Inferior parietal cortex (tissue), 1 donor: ENCODE measurements at regions not wholly inside any gene's neighbourhood (a gene's known extent, or its start where the extent isn't known, plus 50 kb on each side); places are given as distances from the start of the nearest gene placed in this dataset.
A peak's percentile ranks its signal among the peaks of the same experiment; 100 is the strongest.

Experiments used
- DNase-seq: peaks from one replicate; pipeline ENCODE4 v3.0.0-alpha.2; 2016; ENCODE audit errors: extremely low spot score

- no peak for DNase-seq
Measured at GRCh38 chr11:19368726-19369375, 128.1 kb upstream of the E2F8 start.

DNA sequence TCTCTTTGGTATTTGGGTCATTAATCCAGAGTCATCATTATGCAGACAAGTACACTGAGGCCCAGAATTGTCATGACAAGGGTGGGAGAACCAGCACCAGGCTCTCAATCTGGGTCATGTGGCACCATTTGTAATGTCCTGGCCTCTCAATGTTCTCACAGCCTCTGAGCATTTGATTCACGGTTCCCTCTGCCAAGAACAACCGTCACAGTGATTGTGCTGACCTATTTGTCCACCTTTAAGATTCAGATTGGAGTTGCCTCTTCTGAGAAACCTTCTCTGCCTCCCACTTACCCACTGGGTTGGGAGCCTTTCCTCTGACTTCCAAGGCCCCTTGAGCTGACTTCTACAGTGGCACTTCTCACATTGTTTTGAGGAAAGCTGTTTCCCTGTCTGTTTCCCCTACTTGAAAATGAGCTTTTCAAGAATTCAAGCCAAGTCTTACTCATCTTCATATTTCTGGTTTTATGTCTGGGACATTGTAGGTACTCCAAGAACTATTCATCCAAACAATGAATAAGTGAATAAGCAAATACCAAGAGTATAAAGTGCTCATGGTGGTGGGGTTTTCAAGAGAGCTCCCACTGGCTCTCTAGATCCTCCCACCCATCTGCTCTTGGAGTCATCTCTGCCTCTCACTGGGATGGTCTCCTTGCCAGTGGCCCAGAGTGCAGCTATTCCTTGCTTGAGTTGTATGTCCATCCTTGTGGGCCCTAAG lies 126.4 kb upstream of the E2F8 start:
- no peak for DNase-seq

- no peak for DNase-seq
Measured at GRCh38 chr11:19365743-19366410, 125.1 kb upstream of the E2F8 start.

DNA sequence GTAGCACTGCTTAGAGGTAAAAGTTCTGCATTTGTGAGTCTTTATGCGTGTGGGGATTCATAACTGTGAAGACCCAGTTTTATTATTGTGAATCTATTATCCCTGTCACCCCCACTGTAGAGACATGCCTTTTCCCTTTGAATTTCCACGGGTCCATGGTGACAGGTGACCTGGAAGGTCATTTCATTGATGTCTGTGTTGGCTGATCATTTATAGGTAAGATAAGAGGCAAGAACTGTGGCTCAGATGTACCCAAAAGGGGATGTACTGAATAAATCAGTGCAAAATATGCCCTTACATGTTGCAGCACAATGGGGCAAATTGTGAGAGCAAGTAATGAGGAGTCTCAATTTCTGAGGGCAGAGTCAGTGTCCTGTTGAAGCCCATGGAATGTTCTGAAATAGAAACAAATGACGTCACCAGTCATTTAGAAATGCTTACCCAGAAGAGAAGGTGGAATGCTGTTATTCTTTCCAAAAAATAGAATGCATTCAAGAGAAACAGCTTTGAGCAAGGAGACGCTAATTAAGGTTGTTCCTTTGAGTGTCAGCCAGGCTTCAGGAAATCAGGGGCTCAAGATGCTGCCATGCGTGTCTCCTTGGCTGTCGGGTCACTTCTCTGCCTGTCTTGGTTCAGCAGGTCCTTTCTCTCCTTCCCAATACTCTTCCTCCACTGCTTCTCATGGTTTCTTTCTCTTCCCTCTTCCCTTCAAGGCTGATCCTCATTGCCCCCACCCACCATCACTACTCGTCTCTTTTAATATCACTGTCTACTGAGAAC lies 118.7 kb upstream of the E2F8 start:
- no peak for DNase-seq

- no peak for DNase-seq
Measured at GRCh38 chr11:19357943-19358342, 117.2 kb upstream of the E2F8 start.

DNA sequence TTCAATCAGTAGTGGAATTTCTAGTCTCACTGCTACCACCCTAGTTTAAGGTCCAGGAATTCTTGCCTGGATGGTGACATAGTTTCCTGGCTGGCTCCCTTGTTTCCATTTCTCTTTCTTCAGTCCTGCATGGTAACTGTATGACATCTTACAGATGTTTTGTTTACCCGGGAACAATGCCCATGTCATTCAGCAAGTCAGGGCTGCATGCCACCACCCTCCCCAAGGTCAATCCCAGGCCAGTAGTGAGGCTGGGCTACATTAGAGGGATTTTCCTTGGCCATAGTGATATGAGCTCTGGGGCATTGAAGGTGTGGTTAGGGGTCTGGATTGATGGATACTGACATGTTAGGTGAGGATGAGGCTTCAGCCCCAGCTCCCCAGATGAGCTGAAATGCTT lies 114.9 kb upstream of the E2F8 start:
- no peak for DNase-seq

DNA sequence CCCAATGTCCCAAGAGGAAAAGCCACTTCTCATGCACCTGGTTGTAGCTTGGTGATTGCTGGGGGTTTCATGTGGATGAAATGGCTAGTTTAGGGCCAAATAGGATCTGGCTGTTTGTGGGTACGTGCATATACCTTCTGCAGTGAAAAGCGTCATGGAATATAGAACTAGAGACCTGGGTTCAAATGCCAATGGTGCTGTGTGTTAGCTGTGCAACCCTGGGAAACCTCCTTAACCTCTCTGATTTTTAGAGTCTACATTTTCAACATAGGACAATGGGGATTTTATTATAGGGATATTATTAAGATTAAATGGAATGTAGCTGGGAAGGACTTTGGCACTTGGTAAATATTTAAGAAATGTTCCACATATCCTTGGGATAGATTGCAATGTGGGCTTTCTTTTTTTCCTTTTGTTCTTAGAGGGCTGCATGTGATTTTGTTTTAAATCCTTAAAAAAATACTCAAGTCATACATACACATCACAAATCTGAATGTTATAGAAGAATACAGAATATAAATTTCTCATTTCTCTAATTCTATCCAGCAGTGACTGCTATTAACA lies 112.6 kb upstream of the E2F8 start:
- DNase-seq = no peak

GRCh38 chr11:19352771-19353160 lies 112.0 kb upstream of the E2F8 start:
- DNase-seq = no peak

DNA sequence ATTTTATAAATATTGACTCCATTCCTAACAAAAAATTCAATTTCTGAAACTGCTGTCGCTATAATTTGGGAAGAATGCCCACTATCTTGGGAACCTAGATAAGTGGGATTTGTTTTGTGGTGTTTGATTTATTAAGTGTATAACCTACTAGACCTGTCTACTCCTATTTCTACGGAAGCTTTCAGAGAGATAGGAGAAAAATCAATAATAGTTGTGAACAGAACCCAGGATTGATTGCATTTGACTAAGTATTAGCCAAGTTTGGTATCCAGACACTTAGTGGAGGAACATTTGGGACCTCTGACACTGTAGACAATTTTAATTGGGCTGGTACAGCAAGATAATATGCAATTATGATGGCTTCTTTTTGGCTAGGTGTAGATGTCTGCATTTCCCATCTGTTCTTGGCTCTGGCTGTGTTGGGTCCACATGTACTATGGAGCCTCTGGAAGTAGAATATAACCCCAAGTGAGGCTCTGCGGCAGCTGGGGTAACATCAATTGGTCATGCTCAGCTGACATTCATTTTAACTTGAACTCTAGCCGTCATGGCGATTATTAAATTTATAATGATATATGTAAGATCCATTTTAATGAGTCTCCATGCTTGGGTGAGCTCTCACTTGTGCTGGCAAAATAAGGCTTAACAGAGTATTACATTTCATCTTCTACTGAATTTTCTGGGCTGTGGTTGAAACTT lies 111.5 kb upstream of the E2F8 start:
- DNase-seq = no peak

DNA sequence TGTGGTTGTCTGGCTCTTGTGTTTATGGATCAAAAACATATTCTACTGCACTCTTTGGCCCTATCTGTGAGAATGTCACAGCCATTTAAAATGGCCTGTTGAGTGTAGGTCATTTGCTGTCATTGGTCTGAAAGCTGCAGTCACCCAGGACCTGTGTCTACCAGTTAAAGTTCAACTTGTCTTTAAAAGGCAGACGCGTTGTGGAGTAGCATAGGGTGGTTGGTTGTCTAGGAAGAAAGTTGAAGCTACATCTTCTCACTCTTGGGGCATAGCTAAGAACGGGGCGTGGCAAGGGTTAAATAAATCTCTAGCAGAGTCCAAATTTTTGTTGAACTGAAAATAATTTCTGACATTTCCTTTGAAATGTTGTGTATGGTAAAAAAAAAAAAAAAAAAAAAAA lies 110.7 kb upstream of the E2F8 start:
- DNase-seq = no peak

DNA sequence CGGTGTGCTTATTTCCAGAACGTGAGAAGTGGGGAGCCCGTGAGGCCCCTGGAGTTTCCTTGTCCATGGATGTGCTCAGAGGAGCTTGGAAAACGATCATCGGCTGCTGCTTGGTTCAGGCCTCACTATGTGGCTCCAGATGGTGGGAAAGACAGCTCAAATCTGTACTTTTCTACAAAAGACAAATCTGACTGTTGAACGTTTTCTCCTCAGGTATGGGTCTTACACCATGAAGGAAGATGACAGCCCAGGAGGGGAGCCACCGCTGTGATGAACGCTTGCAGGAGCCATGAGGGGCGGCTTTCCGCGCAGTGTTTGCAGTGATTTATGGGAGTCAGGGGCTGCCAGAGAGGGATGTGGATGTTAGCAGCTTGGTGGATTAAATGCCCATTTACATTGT lies 109.4 kb upstream of the E2F8 start:
- no peak for DNase-seq

- DNase-seq = no peak
Measured at GRCh38 chr11:19349340-19350025, 108.7 kb upstream of the E2F8 start.

- no peak for DNase-seq
Measured at GRCh38 chr11:19347911-19348310, 107.2 kb upstream of the E2F8 start.

- no peak for DNase-seq
Measured at GRCh38 chr11:19345848-19346681, 105.3 kb upstream of the E2F8 start.

GRCh38 chr11:19345519-19345847 lies 104.7 kb upstream of the E2F8 start:
- DNase-seq = no peak

DNA sequence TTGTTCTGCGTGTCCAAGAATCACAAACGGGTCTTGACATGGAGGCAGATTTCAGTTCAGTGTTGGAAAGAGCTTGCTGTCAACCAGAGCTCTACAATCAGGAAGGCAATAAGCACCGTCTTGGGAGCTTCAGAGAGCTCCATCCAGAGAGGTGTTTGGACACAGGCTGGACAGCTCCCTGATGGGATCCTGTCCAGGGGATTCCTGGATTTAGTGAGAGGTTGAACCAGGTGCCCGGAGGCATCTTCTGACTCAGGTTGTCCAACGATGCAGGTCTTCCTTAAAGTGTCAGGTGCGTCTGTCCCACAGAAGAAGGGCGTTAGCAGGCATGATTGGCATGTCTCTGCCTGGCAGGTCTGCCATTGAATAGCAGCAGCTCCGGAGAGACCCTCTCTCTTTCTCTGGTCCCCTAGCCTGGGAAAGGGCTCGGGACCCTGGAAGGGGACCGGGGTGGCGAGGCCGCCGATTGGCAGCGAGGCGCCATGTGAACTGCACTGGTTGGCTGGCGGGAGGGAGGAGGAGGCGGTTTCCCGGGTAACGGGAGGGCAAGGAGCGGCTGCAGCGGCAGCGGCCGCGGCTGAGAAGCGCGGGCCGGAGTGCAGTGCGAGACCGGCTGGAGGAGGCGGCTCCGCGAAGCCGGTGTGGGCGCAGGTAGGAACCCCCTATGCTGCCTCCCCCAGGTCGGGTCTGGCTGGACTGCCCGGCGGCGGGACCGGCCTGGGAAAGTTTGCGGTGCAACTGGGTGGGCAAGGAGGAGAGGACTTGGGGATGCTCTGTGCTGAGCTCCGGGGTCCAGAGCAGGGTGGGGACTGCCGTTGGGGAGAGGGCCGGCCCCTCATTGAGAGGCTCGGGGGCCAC lies 104.1 kb upstream of the E2F8 start:
- peak; percentile 59 for DNase-seq

- DNase-seq = no peak
Measured at GRCh38 chr11:19342036-19342435, 101.3 kb upstream of the E2F8 start.

DNA sequence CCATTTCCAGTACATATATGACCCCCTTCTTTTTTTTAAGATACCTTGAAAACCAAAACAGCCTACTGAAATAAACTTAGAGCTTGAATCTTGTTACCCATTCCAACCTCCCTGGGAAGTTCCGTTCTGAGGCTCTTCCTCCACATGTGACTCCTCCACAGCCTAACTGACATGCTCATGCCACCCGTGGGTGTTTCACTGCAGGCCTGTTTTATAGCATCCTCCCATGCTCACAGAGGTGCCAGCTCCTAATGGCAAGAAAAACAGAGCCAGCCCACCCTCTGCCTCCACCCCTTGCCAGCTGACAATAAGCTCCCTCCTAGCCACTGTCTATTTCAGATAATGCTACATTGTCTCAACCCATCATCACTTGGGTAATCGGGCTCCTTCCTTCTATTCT lies 97.6 kb upstream of the E2F8 start:
- no peak for DNase-seq

- DNase-seq = no peak
Measured at GRCh38 chr11:19337779-19338178, 97.0 kb upstream of the E2F8 start.
